ENCODE measurements at regions not wholly inside any gene's neighbourhood (a gene's known extent, or its start where the extent isn't known, plus 50 kb on each side); places are given as distances from the start of the nearest gene placed in this dataset.

- H3K9me3 Mint-ChIP-seq (ENCODE audit: unreplicated experiment), result peaks cover 11% of the 10 kb centered on the region
- no peak for DNase-seq (ENCODE audit: extremely low spot score, unreplicated experiment)
- H3K4me1 Mint-ChIP-seq (ENCODE audit: unreplicated experiment), result peaks cover 11% of the 10 kb centered on the region
- H3K36me3 Mint-ChIP-seq (ENCODE audit: unreplicated experiment), result no peaks in the 10 kb centered on the region
- H3K4me3 Mint-ChIP-seq (ENCODE audit: unreplicated experiment), result no peak overlapping the region
- no peaks in the 10 kb centered on the region for H3K27me3 Mint-ChIP-seq (ENCODE audit: unreplicated experiment)
- peak; percentile 73 for TF ChIP-seq CTCF (IDR thresholded peaks at IDR 0.05)
- H3K27ac Mint-ChIP-seq (ENCODE audit: unreplicated experiment), result no peak overlapping the region
These were observed 121.7 kb upstream of the DIPK2B start for GRCh38 chrX:45322382-45322781.

- H3K36me3 Mint-ChIP-seq (ENCODE audit: unreplicated experiment), result no peaks in the 10 kb centered on the region
- peaks cover 11% of the 10 kb centered on the region for H3K4me1 Mint-ChIP-seq (ENCODE audit: unreplicated experiment)
- H3K9me3 Mint-ChIP-seq (ENCODE audit: unreplicated experiment), result peaks cover 33% of the 10 kb centered on the region
- no peak for DNase-seq (ENCODE audit: extremely low spot score, unreplicated experiment)
- no peaks in the 10 kb centered on the region for H3K27me3 Mint-ChIP-seq (ENCODE audit: unreplicated experiment)
- no peak overlapping the region for H3K27ac Mint-ChIP-seq (ENCODE audit: unreplicated experiment)
- no peak overlapping the region for H3K4me3 Mint-ChIP-seq (ENCODE audit: unreplicated experiment)
- TF ChIP-seq CTCF (IDR thresholded peaks at IDR 0.05), result no peak
These were observed 119.5 kb upstream of the DIPK2B start for GRCh38 chrX:45320191-45320590.

GRCh38 chrX:45309801-45310200, 109.1 kb upstream of the DIPK2B start:
- DNase-seq (ENCODE audit: extremely low spot score, unreplicated experiment), result no peak
- Mint-ChIP-seq H3K9me3 (ENCODE audit: unreplicated experiment) (peaks cover 10% of the 10 kb centered on the region), H3K4me3 (ENCODE audit: unreplicated experiment) (no peak overlapping the region), H3K27me3 (ENCODE audit: unreplicated experiment) (peaks cover 5% of the 10 kb centered on the region), H3K27ac (ENCODE audit: unreplicated experiment) (no peak overlapping the region), H3K36me3 (ENCODE audit: unreplicated experiment) (peaks cover 4% of the 10 kb centered on the region), H3K4me1 (ENCODE audit: unreplicated experiment) (no peaks in the 10 kb centered on the region)
- no peak for TF ChIP-seq CTCF (IDR thresholded peaks at IDR 0.05)

- peaks cover 5% of the 10 kb centered on the region for H3K27me3 Mint-ChIP-seq (ENCODE audit: unreplicated experiment)
- no peaks in the 10 kb centered on the region for H3K4me1 Mint-ChIP-seq (ENCODE audit: unreplicated experiment)
- peaks cover 5% of the 10 kb centered on the region for H3K9me3 Mint-ChIP-seq (ENCODE audit: unreplicated experiment)
- no peak for DNase-seq (ENCODE audit: extremely low spot score, unreplicated experiment)
- no peak overlapping the region for H3K27ac Mint-ChIP-seq (ENCODE audit: unreplicated experiment)
- TF ChIP-seq CTCF (IDR thresholded peaks at IDR 0.05), result no peak
- peaks cover under 1% of the 10 kb centered on the region for H3K36me3 Mint-ChIP-seq (ENCODE audit: unreplicated experiment)
- H3K4me3 Mint-ChIP-seq (ENCODE audit: unreplicated experiment), result no peak overlapping the region
These were observed 108.4 kb upstream of the DIPK2B start for GRCh38 chrX:45309096-45309495.

GRCh38 chrX:45306794-45307193, 106.1 kb upstream of the DIPK2B start:
- no peak overlapping the region for H3K4me3 Mint-ChIP-seq (ENCODE audit: unreplicated experiment)
- no peaks in the 10 kb centered on the region for H3K36me3 Mint-ChIP-seq (ENCODE audit: unreplicated experiment)
- H3K27me3 Mint-ChIP-seq (ENCODE audit: unreplicated experiment), result peaks cover 5% of the 10 kb centered on the region
- H3K27ac Mint-ChIP-seq (ENCODE audit: unreplicated experiment), result no peak overlapping the region
- no peaks in the 10 kb centered on the region for H3K9me3 Mint-ChIP-seq (ENCODE audit: unreplicated experiment)
- TF ChIP-seq CTCF (IDR thresholded peaks at IDR 0.05), result no peak
- H3K4me1 Mint-ChIP-seq (ENCODE audit: unreplicated experiment), result peaks cover 3% of the 10 kb centered on the region
- no peak for DNase-seq (ENCODE audit: extremely low spot score, unreplicated experiment)
